HG02885 (cell line): ENCODE measurements at regions not wholly inside any gene's neighbourhood (a gene's known extent, or its start where the extent isn't known, plus 50 kb on each side); places are given as distances from the start of the nearest gene placed in this dataset.
"Not testable (repeated sequence)": the region's sequence is repeated elsewhere in the genome, so short reads cannot be mapped to it uniquely, and the experiment has no call there.

Experiments
- ATAC-seq: cut with Tn5 transposase; IDR thresholded peaks from one replicate; pipeline ENCODE4 v1.9.1; 2021; ENCODE audit warnings: mild to moderate bottlenecking; ENCODE audit not compliant: unreplicated experiment, poor library complexity

- no peak for ATAC-seq
Measured at GRCh38 chr5:67730917-67731474, 484.6 kb upstream of the PIK3R1 start.

GRCh38 chr5:67728326-67728890 lies 487.1 kb upstream of the PIK3R1 start:
- no peak for ATAC-seq

GRCh38 chr5:67725604-67726003 lies 490.0 kb upstream of the PIK3R1 start:
- no peak for ATAC-seq

- no peak for ATAC-seq
Measured at GRCh38 chr5:67724412-67725135, 491.0 kb upstream of the PIK3R1 start.

GRCh38 chr5:67723873-67724272 lies 491.7 kb upstream of the PIK3R1 start:
- no peak for ATAC-seq

- not testable (repeated sequence) for ATAC-seq
Measured at GRCh38 chr5:67722582-67722981, 493.0 kb upstream of the PIK3R1 start.

- no peak for ATAC-seq
Measured at GRCh38 chr5:67720162-67720772, 495.3 kb upstream of the PIK3R1 start.

GRCh38 chr5:67702008-67702407 lies 505.4 kb upstream of the CD180 start:
- no peak for ATAC-seq

GRCh38 chr5:67699560-67699959 lies 503.0 kb upstream of the CD180 start:
- no peak for ATAC-seq

GRCh38 chr5:67696446-67696845 lies 499.8 kb upstream of the CD180 start:
- ATAC-seq, result no peak

GRCh38 chr5:67695369-67695768 lies 498.8 kb upstream of the CD180 start:
- ATAC-seq, result no peak

GRCh38 chr5:67694810-67695191 lies 498.2 kb upstream of the CD180 start:
- no peak for ATAC-seq

GRCh38 chr5:67693956-67694809 lies 497.6 kb upstream of the CD180 start:
- ATAC-seq, result no peak

GRCh38 chr5:67686746-67687145 lies 490.1 kb upstream of the CD180 start:
- no peak for ATAC-seq

GRCh38 chr5:67681703-67682102 lies 485.1 kb upstream of the CD180 start:
- no peak for ATAC-seq

- ATAC-seq, result no peak
Measured at GRCh38 chr5:67680099-67680498, 483.5 kb upstream of the CD180 start.

GRCh38 chr5:67679184-67679841 lies 482.7 kb upstream of the CD180 start:
- ATAC-seq, result no peak

- ATAC-seq, result no peak
Measured at GRCh38 chr5:67678594-67678993, 482.0 kb upstream of the CD180 start.

GRCh38 chr5:67677422-67677970 lies 480.9 kb upstream of the CD180 start:
- ATAC-seq, result no peak

- ATAC-seq, result no peak
Measured at GRCh38 chr5:67676863-67677262, 480.3 kb upstream of the CD180 start.
